ENCODE measurements at regions not wholly inside any gene's neighbourhood (a gene's known extent, or its start where the extent isn't known, plus 50 kb on each side); places are given as distances from the start of the nearest gene placed in this dataset.

DNA sequence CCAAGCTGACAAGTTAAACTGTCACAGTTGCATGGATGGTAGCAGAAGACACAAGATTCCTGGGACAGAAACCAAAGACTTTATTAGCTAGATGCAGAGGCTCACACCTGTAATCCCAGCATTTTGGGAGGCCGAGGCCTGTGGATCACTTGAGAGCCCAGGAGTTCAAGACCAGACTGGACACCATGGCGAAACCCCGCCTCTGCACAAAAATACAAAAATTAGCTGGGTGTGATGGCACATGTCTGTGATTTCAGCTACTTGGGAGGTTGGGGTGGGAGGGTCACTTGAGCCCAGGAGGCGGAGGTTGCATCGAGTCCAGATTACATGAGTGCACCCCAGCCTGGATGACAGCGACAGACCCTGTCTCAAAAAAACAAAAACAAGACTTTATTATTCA lies 346.6 kb downstream of the IRS2 start:
- no peak for DNase-seq (ENCODE audit: low read depth in 3 of 3)

DNA sequence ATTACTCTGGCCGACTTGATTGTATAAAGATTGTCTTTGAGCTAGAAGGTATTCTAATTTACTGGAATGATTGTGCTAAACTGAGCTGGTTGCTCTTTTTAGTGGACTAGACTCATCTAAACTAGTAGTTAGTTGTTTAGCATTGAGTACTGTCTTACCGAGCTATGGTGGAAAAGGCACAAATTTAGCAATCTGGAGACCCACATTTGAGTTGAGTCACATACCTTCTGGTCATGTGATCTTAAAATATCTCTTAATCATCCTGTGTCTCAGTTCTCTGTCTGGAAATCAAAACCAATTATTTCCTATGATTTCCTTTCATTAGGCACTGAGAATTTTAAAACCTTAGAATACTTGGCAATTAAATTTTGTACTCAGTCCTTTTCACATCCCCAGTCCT lies 349.5 kb downstream of the IRS2 start:
- no peak for DNase-seq (ENCODE audit: low read depth in 3 of 3)

DNA sequence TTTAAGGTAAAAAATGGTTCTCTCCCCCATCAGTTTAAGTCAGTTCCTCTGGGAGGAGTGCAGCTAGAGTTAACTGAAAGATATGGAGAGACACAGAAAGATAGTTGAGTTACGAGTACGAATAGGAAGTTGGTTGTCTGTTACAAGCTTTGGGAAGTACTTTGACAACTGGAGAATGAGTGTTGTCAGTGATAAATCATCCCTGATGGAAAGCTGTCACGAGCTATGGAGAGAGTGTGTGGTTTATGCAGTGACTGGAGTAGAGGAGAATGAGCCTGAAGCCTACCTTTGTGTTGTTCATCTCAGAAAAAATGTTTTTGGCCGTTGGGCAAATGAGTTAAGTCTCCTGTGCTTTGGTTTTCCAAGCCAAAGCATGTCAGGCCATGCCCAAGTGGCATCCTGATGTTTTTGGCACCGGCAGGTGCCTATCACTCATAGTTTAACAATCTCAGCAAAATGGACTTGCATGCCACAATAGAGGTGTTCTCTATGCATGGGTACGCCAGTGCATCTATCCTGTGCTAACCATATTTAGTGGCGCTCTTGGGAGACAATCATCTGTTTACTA lies 350.2 kb downstream of the IRS2 start:
- no peak for DNase-seq (ENCODE audit: low read depth in 3 of 3)

DNA sequence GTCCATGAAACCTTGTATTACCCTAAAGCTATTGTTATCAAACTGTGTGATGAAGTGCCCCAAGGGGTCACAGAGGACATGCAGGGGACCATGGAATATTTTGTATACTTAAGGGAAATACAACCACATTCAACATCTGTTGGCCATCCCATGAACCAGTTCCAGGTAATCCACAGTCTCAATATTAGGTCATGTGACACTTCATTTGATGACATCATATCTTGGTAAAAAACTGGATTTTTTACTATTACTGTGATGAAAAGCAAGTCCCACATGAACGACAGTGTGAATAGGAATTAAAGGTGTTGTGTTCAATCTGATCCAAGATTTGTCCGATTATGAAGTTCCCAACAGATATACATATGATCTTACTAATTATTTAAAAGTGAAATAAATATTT lies 355.2 kb downstream of the IRS2 start:
- DNase-seq (ENCODE audit: low read depth in 3 of 3), result no peak

DNA sequence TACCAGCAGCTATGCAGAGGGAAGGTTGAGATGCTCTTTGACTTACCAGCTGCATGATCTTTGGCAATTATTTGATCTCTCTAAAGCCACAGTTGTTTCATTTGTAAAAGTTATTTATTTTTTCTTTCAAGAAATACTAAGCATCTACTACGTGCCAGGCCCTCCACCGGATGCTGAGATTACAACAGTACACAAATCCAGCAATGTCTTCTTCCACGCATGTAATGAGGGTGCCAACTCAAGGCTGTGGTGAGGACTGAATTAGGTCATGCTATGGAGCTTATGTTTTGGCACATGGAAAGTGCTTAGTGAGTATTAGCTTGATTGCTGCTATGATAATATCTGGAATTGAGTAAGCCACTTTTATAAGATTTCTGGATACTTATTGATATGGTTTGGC lies 358.2 kb downstream of the IRS2 start:
- no peak for DNase-seq (ENCODE audit: low read depth in 3 of 3)

DNA sequence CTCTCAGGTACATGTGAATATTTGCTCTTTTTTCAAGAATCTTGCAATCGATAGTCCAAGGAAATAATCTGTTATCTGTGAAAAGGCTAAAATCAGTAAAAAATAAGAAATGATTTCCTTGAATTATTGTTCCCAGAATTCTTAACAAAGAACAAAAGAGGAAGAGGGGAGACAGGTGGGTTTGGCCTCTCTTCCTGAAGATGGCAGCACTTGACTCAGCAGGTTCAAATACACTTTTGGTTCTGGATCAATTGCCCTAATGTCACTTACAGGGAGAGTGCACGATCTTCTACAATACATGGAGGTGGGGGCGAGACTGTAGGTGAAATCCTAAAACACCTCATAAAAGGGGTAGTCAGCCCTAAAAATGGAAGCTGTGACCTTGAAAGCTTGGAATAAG lies 358.7 kb downstream of the IRS2 start:
- no peak for DNase-seq (ENCODE audit: low read depth in 3 of 3)

DNA sequence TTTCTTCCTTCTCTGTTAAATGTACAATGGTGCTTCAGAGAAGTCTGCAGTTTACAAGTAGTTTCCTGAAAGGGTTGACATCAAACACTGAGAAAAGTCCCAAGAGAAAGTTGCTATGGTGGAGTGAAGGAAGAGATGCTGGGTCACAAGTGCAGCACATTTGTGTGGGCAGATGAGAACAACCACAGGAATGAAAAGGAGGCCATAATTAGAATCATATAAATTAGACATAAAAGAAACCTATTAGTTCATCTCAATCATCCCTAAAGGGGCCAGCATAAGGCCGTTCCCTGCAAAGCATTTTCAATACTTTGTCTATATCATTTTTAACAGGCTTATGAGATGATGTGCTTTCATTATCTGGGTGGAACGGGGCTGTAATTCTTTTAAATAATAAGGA lies 359.2 kb downstream of the IRS2 start:
- no peak for DNase-seq (ENCODE audit: low read depth in 3 of 3)

DNA sequence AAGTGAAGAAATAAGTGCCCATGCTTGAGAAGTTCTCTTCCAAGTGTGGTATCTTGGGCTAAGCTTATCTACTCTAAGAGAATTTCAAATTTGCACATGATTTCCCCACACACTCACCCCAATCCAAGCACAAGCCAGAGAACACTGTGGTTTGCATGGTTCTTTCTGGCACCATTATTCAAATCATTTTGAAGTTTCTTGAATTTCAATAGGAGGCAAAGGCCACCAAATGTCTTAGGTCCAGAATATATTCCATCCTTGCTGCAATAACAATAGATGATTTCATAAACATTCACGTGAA lies 359.7 kb downstream of the IRS2 start:
- DNase-seq (ENCODE audit: low read depth in 3 of 3), result no peak

DNA sequence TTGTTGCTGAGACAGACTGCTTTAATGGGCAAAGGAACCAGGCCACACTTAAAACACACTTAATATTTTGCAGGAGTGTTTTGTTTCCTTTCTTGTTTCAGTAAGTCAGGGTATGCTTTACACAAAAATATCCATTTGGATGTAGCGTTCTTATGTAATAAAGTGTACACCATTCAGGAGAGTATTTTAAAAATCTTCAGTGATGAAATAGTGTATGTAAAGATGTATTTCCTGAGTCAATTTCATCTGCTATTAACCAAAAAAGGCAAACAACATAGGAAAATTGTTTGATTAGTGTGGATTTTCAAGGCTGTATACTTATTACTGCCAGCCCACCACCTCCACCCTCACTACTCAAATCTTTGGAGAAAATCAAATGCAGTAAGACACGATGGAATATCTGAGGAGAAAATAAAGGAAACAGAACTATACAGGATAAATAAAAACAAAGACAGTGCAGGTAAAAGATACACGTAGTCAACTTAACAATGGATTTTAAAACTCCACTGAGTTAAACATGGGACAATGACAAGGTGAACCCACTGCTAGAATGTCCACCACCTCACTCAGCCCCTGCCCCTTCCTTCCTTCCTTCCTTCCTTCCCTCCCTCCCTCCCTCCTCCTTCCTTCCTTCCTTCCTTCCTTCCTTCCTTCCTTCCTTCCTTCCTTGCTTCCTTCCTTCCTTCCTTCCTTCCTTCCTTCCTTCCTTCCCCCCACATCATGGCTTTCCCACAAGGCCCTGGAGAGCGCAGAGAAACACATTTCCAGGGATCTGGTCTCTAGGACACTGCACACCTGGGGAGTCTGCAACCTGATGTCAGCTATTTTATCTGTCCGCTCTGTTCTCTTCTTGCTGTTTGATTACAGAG lies 360.3 kb downstream of the IRS2 start:
- no peak for DNase-seq (ENCODE audit: low read depth in 3 of 3)

DNA sequence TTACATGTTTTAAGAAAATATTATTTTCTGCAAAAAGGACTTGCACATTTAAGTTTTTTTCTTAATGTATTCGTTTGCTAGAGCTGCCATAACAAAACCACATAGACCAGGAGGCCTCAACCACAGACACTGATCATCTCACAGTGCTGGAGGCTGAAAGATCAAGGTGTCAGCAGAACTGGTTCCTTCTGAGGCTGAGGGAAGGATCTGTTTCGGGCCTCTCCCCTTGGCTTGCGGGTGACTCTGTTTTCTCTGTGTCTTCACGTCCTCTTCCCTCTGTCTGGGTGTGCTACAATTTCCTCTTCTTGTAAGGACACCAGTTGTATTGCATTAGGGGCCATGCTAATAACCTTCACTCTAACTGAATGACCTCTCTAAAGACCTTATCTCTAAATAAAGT lies 364.2 kb downstream of the IRS2 start:
- no peak for DNase-seq (ENCODE audit: low read depth in 3 of 3)

DNA sequence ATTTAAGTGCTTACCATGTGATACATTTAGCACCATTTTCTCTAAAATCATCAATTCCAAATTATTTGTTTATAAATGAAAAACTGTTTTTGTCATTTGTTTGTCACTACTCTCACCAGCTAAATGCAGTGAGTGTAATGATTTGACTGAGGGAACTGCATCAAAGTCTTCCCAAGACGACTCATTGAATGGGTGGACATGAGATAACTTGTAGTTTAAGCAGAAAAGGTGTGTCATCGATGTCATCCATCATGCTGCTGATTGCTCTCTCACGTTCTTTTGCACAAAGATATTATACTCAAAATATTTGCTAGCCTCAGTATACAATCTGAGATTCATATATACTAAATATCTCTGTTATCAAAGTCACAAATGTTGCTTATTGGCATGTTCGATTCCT lies 366.5 kb downstream of the IRS2 start:
- no peak for DNase-seq (ENCODE audit: low read depth in 3 of 3)

DNA sequence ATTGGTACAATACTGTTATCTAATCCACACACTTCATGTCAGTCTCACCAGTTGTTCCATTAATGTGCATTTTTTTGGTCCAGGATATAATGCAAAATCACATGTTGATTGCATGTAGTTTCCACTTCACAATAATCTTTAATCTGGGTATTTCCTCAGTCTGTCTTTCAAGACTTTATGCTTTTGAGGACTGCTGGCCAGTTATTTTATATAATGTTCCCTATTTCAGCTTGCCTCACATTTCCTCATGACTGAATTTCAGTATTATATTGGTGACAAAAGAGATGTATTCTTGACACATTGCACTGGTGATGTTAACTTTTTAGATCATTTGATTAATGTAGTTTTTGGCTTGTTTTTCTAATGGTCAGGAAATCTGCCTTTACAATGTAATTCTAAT lies 368.3 kb downstream of the IRS2 start:
- no peak for DNase-seq (ENCODE audit: low read depth in 3 of 3)

DNA sequence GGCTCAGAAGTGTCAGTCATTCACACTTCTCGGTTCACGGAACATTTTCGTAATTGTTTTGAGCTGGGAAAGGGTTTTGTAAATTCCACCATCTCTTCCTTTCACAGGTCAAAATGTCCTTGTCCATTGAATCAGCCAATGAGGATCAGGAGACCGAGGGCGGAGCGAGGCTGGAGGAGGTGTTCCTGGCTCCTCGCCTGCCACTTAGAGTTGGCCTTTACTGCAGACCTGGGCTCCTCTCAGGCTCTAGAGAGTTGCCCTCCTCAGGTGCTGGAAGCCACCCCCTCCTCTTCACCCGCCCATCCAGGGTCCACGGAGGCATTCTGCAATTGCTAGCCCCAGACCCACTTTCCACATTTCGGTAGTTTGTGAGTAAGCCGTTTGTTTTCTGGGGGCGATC lies 370.4 kb downstream of the IRS2 start:
- no peak for DNase-seq (ENCODE audit: low read depth in 3 of 3)

DNA sequence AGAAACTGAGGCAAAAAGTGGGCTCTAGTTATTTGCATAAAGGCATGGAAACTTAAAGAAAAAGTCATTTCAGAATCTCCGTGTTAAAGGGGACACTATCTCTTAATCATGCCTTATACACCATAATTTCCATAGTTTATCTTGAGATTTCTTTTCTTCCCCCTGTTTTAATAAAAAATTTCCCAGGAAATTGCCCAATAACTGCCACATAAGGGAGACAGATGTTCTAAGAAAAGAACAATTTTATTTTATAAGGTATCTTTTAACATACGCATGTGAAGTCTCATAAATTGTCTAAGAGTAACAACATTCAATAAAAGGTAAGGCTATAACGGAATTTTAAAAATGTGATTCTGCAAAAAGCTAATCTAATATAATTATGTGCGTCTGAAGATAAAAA lies 371.3 kb downstream of the IRS2 start:
- no peak for DNase-seq (ENCODE audit: low read depth in 3 of 3)

DNA sequence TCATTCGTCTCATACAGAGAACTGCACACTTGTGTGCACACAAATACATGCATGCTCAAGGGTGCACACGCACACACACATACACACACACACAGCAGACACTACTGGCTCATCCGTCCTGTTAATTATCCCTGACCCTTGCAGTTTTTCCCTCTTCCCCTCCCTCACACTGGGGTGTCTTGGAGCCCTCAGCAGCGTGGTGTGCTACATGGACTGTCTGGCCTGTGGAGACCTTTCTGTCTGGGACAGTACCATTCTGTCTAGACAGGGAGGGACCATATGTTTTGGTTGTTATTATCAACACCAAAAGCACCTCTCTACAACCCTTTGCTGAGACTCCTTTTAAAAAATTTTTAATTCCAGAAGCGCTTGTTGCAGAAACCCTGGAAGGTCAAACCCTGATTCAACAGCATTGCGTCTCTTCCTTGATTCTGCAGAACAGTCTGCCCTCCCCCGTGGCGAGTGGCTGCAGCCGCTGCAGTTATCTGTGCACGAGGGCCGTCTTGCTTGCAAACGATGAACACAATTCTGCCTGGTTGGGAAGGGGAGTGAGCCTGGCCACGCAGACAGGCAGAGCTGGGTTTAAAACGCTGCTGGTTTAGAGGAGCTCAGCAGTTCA lies 374.0 kb downstream of the IRS2 start:
- DNase-seq (ENCODE audit: low read depth in 3 of 3), result no peak

DNA sequence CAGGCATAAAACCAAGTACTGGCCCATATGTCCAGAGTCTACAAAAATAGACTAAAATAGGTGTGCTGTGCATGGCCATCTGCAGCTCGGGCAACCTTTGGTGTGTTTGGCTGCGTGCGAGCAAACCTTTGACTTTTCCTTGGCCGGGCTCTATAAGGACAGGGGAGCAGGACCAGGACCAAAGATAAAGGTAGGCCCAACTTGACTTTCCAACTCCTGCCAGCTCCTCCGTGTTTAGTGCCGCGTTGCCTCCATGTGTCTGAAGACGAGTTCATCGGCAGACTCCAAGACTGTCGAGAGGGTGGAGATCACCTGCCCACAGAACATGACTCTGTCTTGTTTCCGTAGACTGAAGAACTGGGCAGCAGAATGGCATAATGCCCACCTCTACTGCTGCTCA lies 375.5 kb downstream of the IRS2 start:
- DNase-seq (ENCODE audit: low read depth in 3 of 3), result no peak

DNA sequence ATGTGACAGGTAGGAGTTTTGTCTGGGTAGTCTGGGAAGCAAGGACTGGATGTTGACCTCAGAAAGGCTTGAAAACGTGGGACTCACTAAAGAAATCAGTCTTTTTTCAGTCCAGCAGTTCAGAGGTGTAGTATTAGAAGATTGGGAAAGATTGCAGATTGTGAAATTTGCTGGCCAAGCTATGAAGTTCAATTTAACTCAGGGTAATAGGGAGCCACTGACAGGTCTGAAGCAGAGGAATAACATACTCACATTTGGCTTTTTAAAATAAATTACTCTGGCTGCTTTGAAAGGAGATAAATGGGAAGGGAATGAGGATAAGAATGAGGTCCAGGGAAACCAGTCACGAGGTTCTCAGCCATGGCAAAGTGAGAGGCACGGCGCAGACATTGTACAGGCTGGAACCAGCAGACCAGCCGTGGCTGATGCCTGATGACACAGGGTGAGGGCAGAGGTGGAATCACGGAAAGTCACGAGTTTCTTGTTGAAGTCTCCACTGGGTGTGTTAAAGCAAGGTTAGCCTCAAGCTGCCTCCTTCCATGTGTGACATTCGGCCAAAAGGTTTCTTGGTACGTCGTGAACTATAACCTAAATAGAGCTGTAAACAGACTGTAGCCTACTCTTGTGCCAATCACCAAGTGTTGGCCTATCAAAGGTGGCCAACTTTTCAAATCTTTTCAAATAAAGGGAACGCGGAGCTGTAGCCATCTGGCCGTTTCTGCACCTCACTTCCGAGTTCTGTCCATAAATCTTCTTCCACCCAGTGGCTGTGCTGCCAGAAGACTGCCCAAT lies 377.6 kb downstream of the IRS2 start:
- no peak for DNase-seq (ENCODE audit: low read depth in 3 of 3)

DNA sequence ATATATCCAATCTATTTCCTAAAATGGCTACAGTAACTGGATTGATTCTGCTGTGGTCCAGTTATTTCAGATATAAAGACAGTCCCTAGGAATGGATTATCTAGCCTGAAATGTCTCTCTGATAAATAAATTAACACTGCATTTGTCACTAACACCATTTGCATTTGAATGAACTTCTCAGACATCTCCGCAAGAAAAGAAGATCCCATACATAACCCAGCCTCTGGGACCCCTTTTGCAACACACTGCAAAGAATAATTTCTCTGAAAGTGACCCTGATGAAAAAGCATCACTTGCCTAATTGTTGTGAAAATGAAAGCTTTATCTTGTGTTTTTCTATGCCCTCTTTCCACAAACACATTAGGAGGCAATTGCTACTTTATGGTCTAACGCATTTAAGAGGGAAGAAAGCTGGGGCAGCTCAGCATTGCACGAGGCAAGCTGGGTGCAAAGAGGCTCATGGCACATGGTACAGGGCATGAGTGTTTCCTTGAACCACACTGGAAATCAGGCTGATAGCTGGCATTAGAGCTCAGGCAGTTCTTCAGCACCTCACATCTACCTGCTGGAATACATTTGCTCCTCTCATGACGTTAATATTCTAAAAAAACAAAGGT lies 379.9 kb downstream of the IRS2 start:
- DNase-seq (ENCODE audit: low read depth in 3 of 3), result no peak

DNA sequence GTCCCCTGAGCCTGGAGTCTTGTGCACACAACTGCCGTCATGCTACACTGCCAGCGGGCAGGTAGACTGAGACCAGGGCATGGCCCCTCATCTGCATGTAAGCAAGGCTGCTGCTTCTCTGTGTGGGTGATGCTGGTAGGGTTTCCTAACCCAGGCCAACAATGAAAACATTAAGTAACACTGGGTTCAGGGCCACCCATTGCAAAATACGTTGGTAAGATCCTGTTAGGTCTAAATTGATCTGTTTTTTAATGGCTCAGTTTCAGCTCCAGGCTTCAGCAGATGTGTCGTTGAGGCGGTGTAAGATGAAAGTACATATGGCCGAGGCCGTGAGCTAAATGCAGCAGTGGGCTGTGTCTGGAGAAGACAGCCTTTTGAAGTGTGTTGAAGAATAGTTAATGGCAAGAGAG lies 383.4 kb downstream of the IRS2 start:
- DNase-seq (ENCODE audit: low read depth in 3 of 3), result no peak

DNA sequence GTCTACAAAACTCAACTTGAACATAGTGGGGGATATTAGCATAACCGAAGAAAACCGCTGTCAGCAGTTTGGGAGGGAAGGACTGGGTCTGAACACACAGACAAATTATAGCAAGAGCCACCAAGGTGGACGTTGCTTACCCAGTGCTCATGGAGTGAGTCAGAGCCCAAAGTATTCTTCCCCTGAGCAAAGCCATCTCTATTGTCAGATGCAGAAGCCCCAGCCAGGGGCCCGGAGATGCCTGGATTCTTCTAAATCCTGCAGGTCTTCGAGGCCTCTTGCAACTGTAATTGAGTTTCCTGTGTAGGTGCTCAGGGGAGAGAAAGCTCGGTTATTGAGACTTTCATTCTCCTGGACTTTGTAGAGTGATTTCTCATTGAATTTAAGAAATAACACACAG lies 384.5 kb downstream of the IRS2 start:
- no peak for DNase-seq (ENCODE audit: low read depth in 3 of 3)

DNA sequence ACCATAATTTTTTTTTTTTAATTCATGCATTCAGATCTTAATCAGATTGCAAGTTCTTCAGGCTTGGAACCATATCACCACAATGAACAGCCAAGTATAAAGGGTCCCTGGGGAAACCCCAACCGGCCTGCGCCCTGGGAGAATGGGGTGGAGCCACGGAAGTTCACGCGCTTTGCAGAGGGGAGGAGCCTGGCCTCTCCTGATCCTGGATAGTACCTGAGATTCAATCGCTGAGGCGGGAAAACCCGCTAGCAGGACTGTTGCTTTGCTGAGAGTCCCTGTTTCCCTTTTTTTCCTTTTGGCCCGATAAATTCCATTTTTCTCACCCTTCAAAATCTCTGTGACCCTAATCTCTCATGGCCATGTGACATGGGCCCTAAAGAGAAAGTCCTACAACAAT lies 385.1 kb downstream of the IRS2 start:
- DNase-seq (ENCODE audit: low read depth in 3 of 3), result no peak

DNA sequence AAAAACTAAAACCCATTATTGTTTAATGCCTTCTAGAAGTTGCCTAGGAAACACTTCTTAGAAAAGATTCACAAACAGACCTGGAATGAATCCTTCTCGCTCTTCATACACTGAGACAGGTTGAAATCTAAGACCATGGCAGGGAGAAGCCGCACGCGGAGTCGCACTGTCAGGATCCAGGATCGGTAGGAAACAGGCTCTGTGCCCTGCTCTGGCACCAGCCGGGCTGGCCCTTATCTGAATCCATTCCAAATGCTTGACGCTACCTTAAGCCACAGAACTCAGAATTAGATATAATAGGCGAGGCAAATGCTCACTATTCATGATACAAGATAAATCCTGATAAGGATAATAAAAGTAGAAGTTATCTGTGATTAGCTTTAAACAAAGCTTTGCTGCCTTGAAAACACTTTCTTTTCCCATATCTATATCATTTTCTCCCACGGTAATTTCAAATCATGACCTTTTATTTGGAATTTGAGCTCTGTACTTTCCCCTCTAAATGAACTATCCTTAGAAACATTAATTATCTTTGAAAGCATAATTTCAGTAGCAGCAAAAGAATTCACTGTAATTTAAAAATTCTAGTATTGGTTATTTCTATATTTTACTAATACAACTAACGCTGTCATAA lies 385.6 kb downstream of the IRS2 start:
- no peak for DNase-seq (ENCODE audit: low read depth in 3 of 3)

All from stimulated activated CD4-positive, alpha-beta T cell treated with anti-CD3 and anti-CD28 coated beads, TNF-alpha, amount 100 ng/mL, for 24 hours (primary cell).